ENCODE measurements at regions not wholly inside any gene's neighbourhood (a gene's known extent, or its start where the extent isn't known, plus 50 kb on each side); places are given as distances from the start of the nearest gene placed in this dataset.

DNA sequence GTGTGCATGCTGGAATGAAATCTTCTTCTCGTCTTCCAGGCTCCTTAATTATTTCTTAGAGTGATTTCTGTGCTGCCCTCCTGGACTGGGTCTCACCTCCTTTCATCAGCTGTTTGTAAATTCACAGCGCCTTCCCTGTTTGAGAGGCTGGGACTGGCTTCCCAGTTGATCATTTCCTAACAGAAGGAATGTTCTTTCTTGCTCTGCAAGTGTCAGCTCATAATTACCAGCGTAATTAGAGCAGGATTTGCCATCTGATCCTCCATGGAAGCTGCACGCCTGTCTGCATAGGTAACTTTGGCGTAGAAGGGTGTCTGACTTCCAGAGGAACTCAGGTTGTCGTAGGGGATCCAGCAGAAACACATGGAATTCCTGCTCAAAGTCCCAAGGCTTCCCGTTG lies 375.0 kb upstream of the EEF2KMT start:
- DNase-seq (ENCODE audit: low spot score), result no peak

DNA sequence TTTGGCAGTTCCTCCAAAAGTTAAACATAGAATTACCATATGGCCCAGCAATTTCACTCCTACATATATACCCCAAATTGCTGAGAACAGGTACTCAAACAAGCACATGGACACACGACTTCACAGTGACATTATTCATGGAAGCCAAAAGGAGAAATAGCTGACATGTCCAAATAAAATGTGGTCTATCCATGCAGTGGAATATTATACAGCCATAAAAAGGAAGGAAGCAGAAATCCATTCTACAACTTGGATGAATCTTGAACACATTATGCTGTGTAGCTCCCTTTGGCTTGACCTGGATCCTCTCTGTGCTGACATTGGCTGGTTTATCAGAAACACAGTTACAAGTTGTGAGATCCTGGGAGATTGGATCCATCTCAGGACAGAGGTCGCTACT lies 370.9 kb upstream of the EEF2KMT start:
- DNase-seq (ENCODE audit: low spot score), result no peak

DNA sequence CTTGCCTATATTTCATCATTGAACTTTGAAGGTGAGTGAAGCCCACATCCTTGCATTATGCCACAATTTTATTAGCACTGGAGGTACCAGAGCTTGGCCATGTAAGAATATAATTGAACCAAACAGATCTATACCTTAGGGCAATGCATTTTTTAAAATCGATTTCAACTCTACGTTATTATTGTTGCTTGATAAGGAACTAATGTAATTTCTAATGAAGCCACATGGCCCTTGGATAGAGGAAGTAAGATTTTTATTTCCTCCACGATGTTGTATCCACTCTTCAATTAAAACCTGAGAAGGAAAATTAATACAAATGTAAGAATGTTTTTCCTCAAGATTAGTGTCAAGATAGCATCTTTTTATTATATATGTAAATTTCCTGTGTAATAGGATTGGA lies 370.0 kb upstream of the EEF2KMT start:
- DNase-seq (ENCODE audit: low spot score), result no peak

DNA sequence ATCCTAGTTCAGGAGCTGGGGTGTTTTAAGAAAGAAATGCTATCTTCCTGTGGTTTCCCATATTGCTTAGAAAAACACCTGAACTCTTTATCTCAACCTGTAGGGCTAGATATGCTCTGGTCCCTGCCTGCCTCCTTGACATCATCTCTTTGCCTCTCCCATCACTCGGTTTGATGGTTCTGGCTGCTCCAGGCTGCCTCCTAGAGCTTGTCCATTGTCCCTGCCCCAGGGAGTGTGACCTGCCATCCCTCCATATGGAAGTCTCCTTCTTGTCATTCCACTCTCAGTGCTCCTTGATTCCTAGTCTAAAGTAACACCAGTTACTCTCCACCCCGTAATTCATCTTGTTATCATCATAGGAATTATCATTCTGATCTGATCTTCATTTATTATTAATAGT lies 369.0 kb upstream of the EEF2KMT start:
- DNase-seq (ENCODE audit: low spot score), result no peak

DNA sequence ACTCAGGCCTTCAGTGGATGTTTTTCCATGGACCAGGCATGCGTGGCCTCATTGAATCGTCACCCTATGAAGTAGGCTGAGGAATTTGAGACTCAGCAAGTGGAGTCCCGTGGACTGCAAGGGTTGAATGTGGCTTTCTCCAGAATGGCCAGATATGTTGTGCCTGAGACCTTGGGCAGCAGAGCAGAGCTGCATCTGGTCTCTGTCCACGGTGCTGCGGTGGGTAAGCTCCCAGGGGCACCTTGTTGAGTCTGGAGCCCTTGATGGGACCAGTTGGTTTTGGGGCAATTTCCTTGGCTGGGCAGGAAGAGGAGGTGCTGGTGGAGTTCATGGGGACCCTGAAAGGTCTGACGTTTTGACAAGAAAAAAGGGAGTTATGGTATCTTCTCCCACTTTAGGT lies 368.1 kb upstream of the EEF2KMT start:
- no peak for DNase-seq (ENCODE audit: low spot score)

DNA sequence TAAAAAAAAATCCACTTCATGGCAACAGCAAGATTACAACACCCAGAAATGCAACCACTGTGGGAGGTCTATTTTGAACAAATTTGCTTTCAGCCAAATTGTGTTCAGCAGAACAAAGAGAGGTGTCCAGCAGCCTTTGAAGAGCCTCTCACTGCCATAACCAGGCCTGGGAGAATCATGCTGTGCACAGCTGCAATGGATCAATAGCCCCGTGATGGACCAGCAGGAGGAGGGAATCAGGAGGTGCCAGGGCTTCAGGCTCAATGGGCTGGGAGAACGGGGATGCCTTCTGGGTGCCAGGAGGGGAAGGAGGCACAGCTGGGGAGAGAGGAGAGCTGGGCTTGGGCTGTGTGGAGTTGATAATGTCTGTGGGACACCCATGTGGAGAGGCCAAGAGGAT lies 366.2 kb upstream of the EEF2KMT start:
- no peak for DNase-seq (ENCODE audit: low spot score)

DNA sequence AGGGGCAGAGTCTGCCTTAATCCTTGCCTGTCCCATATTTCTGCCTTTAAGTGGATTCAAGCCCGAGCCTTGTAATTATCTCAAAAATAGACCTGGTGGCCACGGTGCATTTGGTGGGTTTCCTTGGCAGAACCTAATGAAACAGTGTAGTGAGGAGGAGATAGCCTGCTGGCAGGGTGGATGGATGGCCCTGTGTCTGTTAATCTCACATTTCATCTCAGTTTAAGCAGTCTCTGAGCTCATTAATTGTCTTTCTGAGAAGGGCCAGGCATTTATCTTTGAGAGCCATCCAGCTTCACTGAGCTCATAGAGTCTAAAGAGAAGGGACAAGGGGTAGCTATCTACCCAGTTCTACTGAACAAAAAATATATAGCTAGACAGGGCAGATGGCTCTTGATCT lies 364.0 kb upstream of the EEF2KMT start:
- DNase-seq (ENCODE audit: low spot score), result no peak

DNA sequence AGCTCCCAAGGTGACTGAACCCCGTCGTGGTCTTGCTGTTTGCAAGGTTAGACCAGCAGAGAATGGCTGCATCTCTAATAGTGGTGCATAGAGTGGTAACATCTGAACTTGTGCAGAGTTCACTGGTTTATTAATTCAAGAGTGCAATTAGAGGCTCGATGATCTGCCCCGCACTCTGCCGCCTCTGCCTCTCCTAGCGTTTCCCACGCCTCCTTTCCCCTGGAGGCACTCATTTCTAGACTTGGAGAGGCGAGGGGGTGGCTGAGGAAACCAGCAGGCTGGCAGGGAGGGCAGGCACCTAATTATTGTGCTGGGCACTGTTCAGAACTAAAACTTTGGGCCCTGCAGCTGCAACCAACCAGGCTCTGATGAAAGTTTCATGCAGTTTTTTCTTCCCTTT lies 363.5 kb upstream of the EEF2KMT start:
- no peak for DNase-seq (ENCODE audit: low spot score)

DNA sequence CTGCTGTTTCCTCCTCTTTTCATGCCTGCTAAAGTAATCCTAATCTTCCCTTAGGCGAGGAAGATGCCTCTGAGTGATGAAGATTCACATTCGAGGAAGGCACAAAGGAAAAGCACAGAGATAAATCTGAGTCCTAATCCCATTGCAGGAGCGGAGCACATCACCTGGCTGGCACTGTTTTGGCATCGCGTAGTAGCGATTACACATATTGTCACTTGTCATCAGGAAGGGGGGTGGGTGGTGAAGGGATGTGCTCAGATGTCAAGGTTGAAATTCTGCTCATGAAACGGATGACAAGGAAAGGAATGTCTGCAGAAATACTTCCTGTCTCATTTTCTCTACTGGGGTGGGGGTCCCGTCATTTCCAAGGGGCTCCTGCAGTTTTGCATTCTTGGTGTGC lies 363.1 kb upstream of the EEF2KMT start:
- DNase-seq (ENCODE audit: low spot score), result no peak

DNA sequence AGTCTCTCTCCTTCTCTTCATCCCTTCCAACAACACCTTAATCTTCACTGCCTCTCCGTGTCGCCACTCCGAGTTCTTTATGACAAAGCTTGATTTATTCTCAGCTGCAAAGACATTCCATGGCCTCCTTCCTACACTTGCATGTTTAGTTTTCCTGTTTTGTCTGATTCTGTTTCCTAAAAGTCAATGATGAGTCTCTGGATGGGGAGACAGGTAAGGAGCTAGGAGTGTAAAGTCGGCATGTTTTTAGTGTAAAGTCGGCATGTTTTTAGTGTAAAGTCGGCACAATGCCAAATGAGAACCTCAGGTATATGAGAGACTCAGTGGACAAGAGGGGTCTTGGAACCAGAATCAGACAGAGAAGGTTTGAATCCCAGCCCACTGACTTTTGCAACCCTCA lies 362.3 kb upstream of the EEF2KMT start:
- DNase-seq (ENCODE audit: low spot score), result no peak

DNA sequence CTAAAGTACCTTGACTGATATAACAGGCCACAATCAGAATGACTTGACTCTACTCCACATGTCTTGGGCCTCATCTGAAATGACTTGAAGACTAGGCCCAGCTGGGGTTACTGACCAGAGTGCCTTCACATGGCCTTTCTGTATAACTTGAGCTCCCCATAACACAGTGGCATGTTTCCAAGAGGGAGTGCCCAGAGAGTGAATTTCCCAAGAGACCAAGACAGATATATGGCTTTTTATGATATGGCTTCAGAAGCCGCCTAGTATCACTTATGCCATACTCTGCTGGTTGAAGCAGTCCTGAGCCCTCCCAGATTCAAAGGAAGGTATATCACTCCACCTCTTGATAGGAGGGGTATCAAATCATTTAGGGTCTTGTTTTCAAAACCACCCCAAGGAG lies 357.5 kb upstream of the EEF2KMT start:
- DNase-seq (ENCODE audit: low spot score), result no peak

DNA sequence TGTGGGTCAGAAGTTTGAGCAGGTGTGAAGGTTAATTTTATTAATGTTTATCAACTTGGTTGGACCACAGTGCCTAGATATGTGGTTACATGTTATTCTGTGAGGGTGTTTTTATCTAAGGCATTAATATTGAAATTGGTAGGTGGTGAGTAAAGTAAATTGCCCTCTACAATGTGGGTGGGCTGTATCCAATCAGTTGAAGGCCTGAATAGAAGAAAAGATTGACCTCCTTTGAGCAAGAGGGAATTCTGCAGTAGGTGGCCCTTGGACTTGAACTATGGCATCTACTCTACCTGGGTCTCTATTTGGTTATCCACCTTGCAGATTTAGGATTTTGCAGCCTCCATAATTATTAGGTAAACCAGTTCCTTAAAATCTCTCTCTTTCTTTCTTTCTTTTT lies 356.8 kb upstream of the EEF2KMT start:
- no peak for DNase-seq (ENCODE audit: low spot score)

DNA sequence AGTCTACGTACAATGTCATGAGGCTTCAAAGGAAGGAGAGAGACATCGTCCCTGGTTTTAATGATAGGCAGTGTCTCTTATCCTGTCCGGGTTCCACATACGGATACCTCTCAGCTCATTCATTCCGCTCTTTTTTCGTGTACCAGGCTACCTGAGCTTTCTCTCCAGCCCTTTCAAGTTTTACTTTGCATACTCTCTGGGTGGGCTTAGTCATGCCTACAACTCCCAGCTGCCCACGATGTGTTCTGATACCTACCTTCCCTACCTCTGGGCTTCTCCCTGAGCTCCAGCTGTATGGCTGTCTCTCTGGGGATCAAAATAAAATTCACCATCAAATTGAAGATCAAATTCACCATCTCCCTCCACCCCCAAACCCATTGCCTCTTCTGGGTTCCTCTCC lies 354.0 kb upstream of the EEF2KMT start:
- no peak for DNase-seq (ENCODE audit: low spot score)

DNA sequence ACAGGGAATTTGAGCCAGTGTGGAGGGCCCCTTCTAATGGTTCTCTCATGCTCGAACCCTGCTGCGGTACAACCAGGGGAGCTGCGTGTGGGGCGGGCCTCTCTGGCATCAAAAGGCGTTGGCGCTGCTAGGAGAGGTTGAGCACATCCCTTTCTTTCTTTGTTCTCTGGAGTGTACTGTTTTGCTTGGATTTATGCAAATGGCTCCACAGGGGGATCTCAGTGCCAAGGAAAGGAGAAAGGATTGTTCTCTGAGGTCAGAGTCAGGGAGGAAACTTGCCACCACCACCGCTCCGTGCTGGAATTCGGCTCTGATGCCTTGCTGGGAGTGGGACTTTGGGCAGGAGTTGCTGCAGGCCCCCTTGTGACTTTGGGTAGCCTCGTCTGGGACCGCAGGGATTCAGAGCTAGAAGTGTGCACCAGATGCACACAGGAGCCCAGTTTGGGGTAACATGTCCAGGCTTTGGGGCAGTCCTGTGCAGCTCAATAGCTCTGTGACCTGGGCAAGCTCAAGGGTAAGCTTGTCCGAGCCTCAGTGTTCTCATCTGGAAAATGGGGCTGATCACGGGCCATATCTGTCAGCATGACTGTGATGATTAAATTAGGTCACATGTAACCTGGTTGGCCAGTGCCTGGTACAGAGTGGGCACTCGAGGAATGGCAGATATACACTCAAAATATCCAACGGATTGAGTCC lies 353.0 kb upstream of the EEF2KMT start:
- no peak for DNase-seq (ENCODE audit: low spot score)

DNA sequence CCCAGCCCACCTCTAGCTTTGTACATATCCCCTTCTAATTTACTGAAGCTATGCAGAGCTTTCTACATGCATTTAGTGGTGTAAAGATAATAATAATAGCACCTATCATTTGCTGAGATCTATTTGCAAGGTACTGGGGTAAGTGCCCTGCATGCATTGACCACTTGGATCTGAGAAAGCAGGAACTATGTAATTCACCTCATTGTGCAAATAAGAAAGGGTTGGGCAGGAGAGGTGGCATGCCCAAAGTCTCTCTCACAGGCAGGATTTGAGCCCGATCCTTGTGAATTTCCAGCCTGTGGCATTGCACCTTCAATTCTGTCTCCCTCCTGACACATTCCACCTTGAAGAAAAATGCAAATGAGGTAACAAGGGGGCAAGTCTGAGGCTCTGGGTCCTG lies 352.3 kb upstream of the EEF2KMT start:
- no peak for DNase-seq (ENCODE audit: low spot score)

DNA sequence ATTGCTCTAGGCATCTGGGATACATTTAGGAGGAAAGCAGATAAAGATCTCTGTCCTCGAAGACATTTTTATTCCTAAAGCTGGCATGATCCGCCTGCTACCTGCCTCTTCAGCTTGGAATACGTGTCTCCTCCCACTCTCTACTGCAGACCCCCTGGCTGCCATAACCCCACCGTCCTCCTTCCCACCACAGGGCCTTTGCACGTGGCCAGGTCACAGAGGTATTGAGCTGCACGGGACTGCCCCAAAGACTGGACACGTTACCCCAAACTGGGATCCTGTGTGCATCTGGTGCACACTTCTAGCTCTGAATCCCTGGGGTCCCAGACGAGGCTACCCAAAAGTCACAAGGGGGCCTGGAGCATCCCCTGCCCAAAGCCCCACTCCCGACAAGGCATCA lies 351.2 kb upstream of the EEF2KMT start:
- DNase-seq (ENCODE audit: low spot score), result no peak

DNA sequence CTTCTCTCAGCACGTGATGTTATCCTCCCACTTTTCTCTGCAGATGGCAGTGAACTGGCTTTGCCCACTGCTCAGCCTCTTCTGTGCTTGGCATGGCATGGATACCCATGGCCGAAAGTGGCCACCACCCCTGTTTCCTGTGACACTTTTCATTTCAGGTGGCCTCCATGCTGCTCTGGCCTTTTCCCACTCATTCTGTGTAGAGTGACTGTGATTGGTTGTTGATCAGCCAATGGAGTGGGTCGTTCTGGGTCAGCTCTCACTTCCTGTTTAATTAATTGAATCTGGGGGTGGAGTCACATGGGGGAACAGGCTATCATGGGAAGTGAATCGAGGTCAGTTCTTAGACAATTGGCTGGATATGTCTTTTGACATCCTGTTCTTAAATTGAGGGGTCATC lies 350.1 kb upstream of the EEF2KMT start:
- no peak for DNase-seq (ENCODE audit: low spot score)

DNA sequence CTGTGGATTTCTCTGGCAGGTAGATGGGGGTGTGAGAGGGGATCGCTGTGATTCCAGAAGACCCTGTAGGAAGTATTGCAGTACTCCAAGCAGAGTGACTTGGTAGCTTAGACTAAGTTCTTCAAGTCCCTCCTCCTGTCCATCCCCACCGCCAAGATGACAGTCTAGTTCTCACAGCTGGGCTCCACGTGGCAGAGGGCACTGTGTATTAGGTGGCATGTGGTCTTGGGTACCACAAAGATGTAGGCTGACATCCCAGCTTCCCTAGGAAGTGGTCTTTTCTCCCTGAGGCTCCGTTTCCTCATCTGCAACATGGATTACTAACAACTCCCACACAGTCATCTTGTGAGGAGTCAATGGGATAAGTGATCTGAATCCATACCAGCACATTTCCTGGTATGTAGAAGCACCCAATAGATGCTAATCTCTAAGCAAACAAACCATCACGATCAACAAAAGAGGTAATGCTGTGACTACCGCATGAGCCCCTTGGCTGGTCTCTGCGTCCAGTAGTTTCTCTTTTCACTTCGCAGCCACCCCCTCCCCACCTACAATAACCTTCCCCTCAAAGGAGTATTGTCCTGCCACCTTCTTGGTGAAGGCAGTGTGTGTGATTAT lies 349.1 kb upstream of the EEF2KMT start:
- DNase-seq (ENCODE audit: low spot score), result no peak

DNA sequence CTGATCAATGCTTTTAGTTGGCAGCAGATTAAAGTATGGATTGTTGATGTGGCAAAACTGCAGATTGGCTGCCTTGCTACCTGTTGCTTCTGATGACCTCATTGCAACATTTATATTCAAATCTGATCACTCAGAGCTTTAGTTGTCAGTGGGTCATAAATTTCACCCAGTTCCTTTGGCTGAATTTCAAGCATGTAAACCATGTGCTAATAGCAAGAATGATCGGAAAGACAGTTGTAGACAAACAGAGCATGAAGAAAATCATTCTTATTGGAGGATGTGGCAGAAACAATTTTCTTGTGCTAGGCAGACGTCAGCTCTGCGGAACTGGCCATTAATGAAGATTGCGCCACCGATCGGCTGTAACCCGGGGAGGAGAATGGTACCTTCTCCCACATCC lies 346.6 kb upstream of the EEF2KMT start:
- DNase-seq (ENCODE audit: low spot score), result no peak

DNA sequence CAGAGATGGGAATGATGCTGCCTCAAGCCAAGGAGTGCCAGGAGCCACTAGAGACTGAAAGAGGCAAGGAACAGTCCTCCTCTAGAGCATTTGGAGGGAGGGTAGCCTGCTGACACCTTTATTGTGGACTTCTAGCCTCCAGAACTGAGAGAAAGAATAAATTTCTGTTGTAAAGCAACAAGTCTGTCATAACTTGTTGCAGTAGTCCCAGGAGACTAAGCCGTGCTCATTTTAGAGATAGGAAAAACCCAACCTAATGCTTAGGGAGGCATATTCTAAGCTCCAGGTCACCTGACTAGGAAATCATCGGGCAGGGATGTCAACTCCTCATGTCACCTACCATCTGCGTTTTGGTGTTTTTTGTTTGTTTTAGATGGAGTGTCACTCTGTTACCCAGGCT lies 345.4 kb upstream of the EEF2KMT start:
- DNase-seq (ENCODE audit: low spot score), result no peak

DNA sequence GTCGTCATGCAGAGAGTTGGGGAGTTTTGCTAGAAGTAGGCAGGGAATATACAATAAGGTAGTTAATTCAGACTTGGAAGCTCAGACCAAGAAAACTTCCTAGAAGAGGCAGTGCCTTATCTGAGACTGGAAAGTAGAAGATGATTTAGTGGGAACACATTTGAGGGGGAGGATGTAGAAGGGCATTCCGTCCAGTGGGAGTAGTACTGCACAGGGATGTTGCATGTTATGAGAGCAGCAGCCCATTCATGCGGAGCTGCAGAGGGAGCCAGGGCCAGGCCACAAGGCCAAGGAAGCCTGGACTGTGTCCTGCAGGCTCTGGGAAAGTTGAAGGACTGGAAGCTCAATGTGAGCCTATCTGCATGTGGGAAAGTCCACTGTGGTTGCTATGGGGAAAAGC lies 344.5 kb upstream of the EEF2KMT start:
- DNase-seq (ENCODE audit: low spot score), result no peak

DNA sequence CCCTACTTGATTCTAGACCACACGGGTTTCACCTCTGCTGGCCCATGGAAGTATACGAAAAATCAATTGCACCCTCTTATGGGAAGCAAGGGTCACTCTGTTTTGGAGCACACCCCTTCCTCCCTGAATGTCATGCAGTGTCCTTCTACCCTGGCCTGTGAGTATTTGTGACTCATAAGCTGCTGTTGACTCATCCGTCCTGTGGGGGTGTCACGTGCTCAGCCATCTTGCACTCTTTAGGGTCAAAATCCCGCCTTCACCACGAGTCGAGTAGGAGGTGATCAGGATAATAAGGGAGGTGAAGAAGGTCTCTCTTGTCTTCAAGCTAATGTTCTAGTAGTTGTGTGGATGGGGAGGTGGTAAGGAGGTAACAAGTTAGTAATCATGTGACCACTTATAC lies 341.0 kb upstream of the EEF2KMT start:
- no peak for DNase-seq (ENCODE audit: low spot score)

DNA sequence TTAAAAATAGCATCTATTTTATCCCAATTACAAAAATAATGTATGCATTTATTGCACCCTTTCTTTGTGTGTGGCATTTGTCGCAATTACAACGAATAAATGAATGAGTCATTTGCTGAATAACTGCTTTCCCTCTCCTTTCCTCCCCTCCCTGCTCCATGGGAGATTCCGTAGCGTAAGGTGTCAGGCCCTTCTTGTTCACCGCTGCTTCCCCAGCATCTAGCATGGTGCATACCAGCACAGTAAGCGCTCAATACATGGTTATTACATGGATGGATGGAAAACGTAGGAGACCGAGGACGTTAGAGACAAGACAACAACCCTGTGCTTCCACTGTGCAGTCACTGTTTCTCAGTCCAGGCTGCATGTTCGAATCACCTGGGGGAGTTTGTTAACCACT lies 336.0 kb upstream of the EEF2KMT start:
- no peak for DNase-seq (ENCODE audit: low spot score)

DNA sequence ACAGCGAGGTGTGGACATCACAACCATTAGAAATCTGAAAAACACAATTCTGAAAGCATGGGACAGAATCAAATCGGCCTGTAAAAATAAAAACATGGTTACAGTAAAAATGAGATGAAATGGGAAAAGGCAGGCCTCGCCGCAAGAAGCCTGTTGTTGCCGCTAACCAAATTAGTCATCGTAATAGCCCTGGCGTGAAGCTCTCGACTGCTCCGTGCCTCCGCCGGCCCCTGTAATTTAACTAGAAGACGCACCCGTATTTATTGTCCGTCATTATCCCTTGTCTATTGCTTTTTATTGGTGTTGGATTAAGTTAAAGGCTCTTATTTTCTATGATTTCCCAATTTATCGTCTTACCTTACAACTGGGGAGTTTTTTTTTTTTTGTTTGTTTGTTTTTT lies 334.6 kb upstream of the EEF2KMT start:
- no peak for DNase-seq (ENCODE audit: low spot score)

Data from CD4-positive, alpha-beta T cell treated with Interleukin-6 at 100 ng/mL for 8 hours (primary cell).